ENCODE measurements at regions not wholly inside any gene's neighbourhood (a gene's known extent, or its start where the extent isn't known, plus 50 kb on each side); places are given as distances from the start of the nearest gene placed in this dataset.

DNA sequence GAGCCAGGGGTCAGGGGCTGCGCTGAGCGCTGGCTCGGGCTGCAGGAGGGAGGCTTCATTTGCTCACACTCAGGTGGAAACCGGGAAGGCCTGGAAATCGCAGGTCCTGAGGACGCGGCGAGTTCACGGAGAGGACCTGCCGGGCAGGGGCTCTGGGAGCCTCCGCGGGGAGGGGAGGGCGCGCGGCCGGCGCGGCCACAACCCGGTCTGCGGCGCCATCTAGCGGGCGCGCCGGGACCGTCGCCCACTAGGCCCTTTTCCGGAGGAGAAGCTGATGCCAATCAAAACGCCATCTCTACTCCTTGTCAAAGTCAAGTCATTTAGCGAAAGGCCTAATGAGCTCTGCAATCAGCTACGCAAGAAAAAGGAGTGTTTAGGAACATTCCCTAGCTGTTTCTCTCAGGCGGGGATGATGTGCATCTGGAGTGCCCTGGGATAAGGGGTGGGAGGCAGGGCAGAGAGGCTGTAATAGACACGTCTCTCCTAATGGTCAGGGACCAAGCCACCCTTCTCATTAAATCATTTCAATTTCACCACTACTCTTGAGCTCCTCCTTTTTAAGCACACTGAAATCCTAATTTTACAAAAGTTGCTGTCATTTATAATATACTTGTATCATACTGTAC lies 885.8 kb upstream of the TMEM132C start:
- H3K4me3 ChIP-seq (ENCODE audit: low read depth, low read length), result no peak overlapping the region
- TF ChIP-seq MYC (IDR thresholded peaks at IDR 0.05; ENCODE audit: low read depth, low read length) (no peak), POLR2A (IDR thresholded peaks at IDR 0.05; ENCODE audit: extremely low read depth, insufficient read length) (no peak)
- TF ChIP-seq, protein P1, sequence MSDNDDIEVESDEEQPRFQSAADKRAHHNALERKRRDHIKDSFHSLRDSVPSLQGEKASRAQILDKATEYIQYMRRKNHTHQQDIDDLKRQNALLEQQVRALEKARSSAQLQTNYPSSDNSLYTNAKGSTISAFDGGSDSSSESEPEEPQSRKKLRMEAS (IDR thresholded peaks at IDR 0.05; ENCODE audit: low read depth, low read length), result no peak
- TF ChIP-seq, protein P2, sequence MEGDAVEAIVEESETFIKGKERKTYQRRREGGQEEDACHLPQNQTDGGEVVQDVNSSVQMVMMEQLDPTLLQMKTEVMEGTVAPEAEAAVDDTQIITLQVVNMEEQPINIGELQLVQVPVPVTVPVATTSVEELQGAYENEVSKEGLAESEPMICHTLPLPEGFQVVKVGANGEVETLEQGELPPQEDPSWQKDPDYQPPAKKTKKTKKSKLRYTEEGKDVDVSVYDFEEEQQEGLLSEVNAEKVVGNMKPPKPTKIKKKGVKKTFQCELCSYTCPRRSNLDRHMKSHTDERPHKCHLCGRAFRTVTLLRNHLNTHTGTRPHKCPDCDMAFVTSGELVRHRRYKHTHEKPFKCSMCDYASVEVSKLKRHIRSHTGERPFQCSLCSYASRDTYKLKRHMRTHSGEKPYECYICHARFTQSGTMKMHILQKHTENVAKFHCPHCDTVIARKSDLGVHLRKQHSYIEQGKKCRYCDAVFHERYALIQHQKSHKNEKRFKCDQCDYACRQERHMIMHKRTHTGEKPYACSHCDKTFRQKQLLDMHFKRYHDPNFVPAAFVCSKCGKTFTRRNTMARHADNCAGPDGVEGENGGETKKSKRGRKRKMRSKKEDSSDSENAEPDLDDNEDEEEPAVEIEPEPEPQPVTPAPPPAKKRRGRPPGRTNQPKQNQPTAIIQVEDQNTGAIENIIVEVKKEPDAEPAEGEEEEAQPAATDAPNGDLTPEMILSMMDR (IDR thresholded peaks at IDR 0.05; ENCODE audit: low read depth, low read length), result peak; percentile 92
- peak; percentile 62 for DNase-seq (ENCODE audit: low read depth)

DNA sequence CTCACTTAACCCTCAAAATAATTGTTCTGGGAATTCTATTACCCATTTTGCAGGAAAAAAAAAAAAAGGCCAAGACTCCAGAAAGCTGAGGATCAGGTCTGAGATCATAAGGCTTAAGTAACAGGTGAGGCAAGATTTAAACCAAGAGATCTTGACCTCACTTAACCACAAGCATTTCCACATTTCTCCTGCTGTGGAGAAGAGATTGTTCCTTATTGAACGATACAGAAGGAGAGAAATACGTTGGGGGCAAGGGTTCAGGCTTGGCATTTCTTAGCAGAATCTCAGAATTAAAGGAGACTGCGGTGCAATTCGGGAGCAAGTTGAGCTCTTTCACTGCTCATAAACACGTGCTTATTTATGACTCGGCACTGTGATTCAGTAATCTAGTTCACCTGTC lies 885.3 kb upstream of the TMEM132C start:
- no peak overlapping the region for H3K4me3 ChIP-seq (ENCODE audit: low read depth, low read length)
- TF ChIP-seq, protein P2 (IDR thresholded peaks at IDR 0.05; ENCODE audit: low read depth, low read length), result no peak
- TF ChIP-seq, protein P1 (IDR thresholded peaks at IDR 0.05; ENCODE audit: low read depth, low read length), result no peak
- TF ChIP-seq POLR2A (IDR thresholded peaks at IDR 0.05; ENCODE audit: extremely low read depth, insufficient read length) (no peak), MYC (IDR thresholded peaks at IDR 0.05; ENCODE audit: low read depth, low read length) (no peak)
- no peak for DNase-seq (ENCODE audit: low read depth)

DNA sequence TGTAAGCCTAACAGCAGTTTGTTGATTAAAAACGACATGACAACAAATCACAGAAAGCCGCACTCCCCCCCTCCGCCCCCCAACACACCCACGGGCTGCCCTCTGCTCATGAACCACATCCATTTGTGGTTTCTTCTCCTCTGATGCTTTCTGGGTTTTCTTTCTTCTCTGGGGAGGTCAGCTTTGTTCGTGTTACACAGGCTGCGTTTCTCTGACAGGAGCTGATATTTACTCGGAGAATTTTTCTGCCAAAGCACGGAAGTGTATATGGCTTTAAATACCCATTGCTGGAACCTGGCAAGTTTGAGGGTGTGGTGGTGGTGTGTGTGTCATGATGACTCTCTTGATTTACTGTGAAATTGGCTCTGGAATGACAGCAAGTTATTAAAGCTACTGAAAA lies 883.7 kb upstream of the TMEM132C start:
- TF ChIP-seq, protein P1 (IDR thresholded peaks at IDR 0.05; ENCODE audit: low read depth, low read length), result no peak
- TF ChIP-seq, protein P2 (IDR thresholded peaks at IDR 0.05; ENCODE audit: low read depth, low read length), result no peak
- TF ChIP-seq POLR2A (IDR thresholded peaks at IDR 0.05; ENCODE audit: extremely low read depth, insufficient read length) (no peak), MYC (IDR thresholded peaks at IDR 0.05; ENCODE audit: low read depth, low read length) (no peak)
- no peak overlapping the region for H3K4me3 ChIP-seq (ENCODE audit: low read depth, low read length)
- DNase-seq (ENCODE audit: low read depth), result no peak

DNA sequence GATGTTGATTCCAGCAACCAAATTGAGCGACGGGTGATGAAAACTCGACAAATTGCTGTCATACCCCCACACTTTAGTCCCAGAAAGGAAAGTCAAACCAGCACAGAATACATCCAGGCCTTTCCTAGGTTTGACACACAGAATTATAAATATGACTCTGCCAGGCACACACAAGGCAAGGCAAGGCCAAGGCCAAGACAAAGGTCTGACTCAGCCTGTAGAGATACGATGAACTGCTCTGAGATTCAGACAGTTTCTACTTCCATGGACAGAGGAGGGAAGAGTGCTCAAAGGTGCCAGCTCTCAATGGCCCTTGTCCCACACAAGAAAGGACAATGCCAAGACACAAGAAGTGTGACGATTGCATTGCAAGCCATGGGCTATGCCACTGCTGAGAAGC lies 880.2 kb upstream of the TMEM132C start:
- TF ChIP-seq, protein P2 (IDR thresholded peaks at IDR 0.05; ENCODE audit: low read depth, low read length), result no peak
- TF ChIP-seq, protein P1 (IDR thresholded peaks at IDR 0.05; ENCODE audit: low read depth, low read length), result no peak
- TF ChIP-seq MYC (IDR thresholded peaks at IDR 0.05; ENCODE audit: low read depth, low read length), result no peak
- no peak for TF ChIP-seq POLR2A (IDR thresholded peaks at IDR 0.05; ENCODE audit: extremely low read depth, insufficient read length)
- DNase-seq (ENCODE audit: low read depth), result no peak
- H3K4me3 ChIP-seq (ENCODE audit: low read depth, low read length), result no peak overlapping the region

DNA sequence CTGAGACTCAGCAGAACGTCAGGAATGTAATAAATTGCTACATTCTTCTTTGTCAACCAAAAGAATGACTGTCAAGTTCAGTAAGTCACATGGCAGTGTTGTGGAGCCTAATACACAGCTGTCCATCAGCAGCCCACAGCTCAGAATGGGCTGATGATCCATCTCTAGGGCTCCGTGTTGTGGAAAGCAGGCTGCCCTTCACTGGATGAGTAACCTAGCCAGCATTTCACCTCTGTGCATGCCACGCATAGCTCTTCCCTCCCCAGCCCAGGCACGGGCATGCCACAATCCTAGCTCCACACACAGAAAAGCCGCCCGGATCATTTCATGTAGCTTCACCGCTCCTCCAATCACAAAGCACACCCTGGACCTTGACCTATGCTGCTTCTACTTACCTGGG lies 878.0 kb upstream of the TMEM132C start:
- TF ChIP-seq MYC (IDR thresholded peaks at IDR 0.05; ENCODE audit: low read depth, low read length) (no peak), POLR2A (IDR thresholded peaks at IDR 0.05; ENCODE audit: extremely low read depth, insufficient read length) (no peak)
- TF ChIP-seq, protein P2 (IDR thresholded peaks at IDR 0.05; ENCODE audit: low read depth, low read length), result no peak
- TF ChIP-seq, protein P1 (IDR thresholded peaks at IDR 0.05; ENCODE audit: low read depth, low read length), result no peak
- H3K4me3 ChIP-seq (ENCODE audit: low read depth, low read length), result no peak overlapping the region
- DNase-seq (ENCODE audit: low read depth), result no peak
